ENCODE measurements at regions not wholly inside any gene's neighbourhood (a gene's known extent, or its start where the extent isn't known, plus 50 kb on each side); places are given as distances from the start of the nearest gene placed in this dataset.
A peak's percentile ranks its signal among the peaks of the same experiment; 100 is the strongest.

GRCh38 chr11:121733858-121734257 lies 281.1 kb upstream of the SORL1-AS1 start:
- no peak overlapping the region for H3K27ac Mint-ChIP-seq (ENCODE audit: unreplicated experiment)
- peaks cover 27% of the 10 kb centered on the region for H3K9me3 Mint-ChIP-seq (ENCODE audit: unreplicated experiment)
- no peak for TF ChIP-seq CTCF (IDR thresholded peaks at IDR 0.05)
- DNase-seq (ENCODE audit: extremely low spot score, unreplicated experiment), result no peak
- no peak overlapping the region for H3K4me3 Mint-ChIP-seq (ENCODE audit: unreplicated experiment)
- peaks cover 11% of the 10 kb centered on the region for H3K36me3 Mint-ChIP-seq (ENCODE audit: unreplicated experiment)
- no peaks in the 10 kb centered on the region for H3K4me1 Mint-ChIP-seq (ENCODE audit: unreplicated experiment)
- peaks cover 25% of the 10 kb centered on the region for H3K27me3 Mint-ChIP-seq (ENCODE audit: unreplicated experiment)

GRCh38 chr11:121727942-121728341 lies 275.2 kb upstream of the SORL1-AS1 start:
- no peak overlapping the region for H3K27ac Mint-ChIP-seq (ENCODE audit: unreplicated experiment)
- peaks cover 7% of the 10 kb centered on the region for H3K9me3 Mint-ChIP-seq (ENCODE audit: unreplicated experiment)
- H3K27me3 Mint-ChIP-seq (ENCODE audit: unreplicated experiment), result peaks cover 21% of the 10 kb centered on the region
- TF ChIP-seq CTCF (IDR thresholded peaks at IDR 0.05), result no peak
- H3K4me1 Mint-ChIP-seq (ENCODE audit: unreplicated experiment), result peaks cover 4% of the 10 kb centered on the region
- no peak overlapping the region for H3K4me3 Mint-ChIP-seq (ENCODE audit: unreplicated experiment)
- no peak for DNase-seq (ENCODE audit: extremely low spot score, unreplicated experiment)
- peaks cover 5% of the 10 kb centered on the region for H3K36me3 Mint-ChIP-seq (ENCODE audit: unreplicated experiment)

GRCh38 chr11:121723246-121723741 lies 270.5 kb upstream of the SORL1-AS1 start:
- TF ChIP-seq CTCF (IDR thresholded peaks at IDR 0.05), result no peak
- H3K9me3 Mint-ChIP-seq (ENCODE audit: unreplicated experiment), result no peaks in the 10 kb centered on the region
- no peak for DNase-seq (ENCODE audit: extremely low spot score, unreplicated experiment)
- H3K27me3 Mint-ChIP-seq (ENCODE audit: unreplicated experiment), result no peaks in the 10 kb centered on the region
- H3K4me1 Mint-ChIP-seq (ENCODE audit: unreplicated experiment), result peaks cover 12% of the 10 kb centered on the region
- peak overlapping the region; percentile 72 for H3K27ac Mint-ChIP-seq (ENCODE audit: unreplicated experiment)
- H3K36me3 Mint-ChIP-seq (ENCODE audit: unreplicated experiment), result no peaks in the 10 kb centered on the region
- peak overlapping the region; percentile 74 for H3K4me3 Mint-ChIP-seq (ENCODE audit: unreplicated experiment)

GRCh38 chr11:121722431-121723245 lies 269.9 kb upstream of the SORL1-AS1 start:
- peaks cover 12% of the 10 kb centered on the region for H3K4me1 Mint-ChIP-seq (ENCODE audit: unreplicated experiment)
- DNase-seq (ENCODE audit: extremely low spot score, unreplicated experiment), result peak; percentile 87
- TF ChIP-seq CTCF (IDR thresholded peaks at IDR 0.05), result peak; percentile 15
- no peaks in the 10 kb centered on the region for H3K9me3 Mint-ChIP-seq (ENCODE audit: unreplicated experiment)
- peak overlapping the region; percentile 82 for H3K27ac Mint-ChIP-seq (ENCODE audit: unreplicated experiment)
- H3K36me3 Mint-ChIP-seq (ENCODE audit: unreplicated experiment), result no peaks in the 10 kb centered on the region
- no peaks in the 10 kb centered on the region for H3K27me3 Mint-ChIP-seq (ENCODE audit: unreplicated experiment)
- peak overlapping the region; percentile 74 for H3K4me3 Mint-ChIP-seq (ENCODE audit: unreplicated experiment)

- H3K4me1 Mint-ChIP-seq (ENCODE audit: unreplicated experiment), result peaks cover 12% of the 10 kb centered on the region
- DNase-seq (ENCODE audit: extremely low spot score, unreplicated experiment), result no peak
- H3K4me3 Mint-ChIP-seq (ENCODE audit: unreplicated experiment), result peak overlapping the region; percentile 74
Measured at GRCh38 chr11:121721961-121722360, 269.2 kb upstream of the SORL1-AS1 start.

More at GRCh38 chr11:121721961-121722360, 269.2 kb upstream of the SORL1-AS1 start:
- Mint-ChIP-seq H3K27ac (ENCODE audit: unreplicated experiment) (peak overlapping the region; percentile 82), H3K27me3 (ENCODE audit: unreplicated experiment) (no peaks in the 10 kb centered on the region), H3K9me3 (ENCODE audit: unreplicated experiment) (no peaks in the 10 kb centered on the region), H3K36me3 (ENCODE audit: unreplicated experiment) (no peaks in the 10 kb centered on the region)
- no peak for TF ChIP-seq CTCF (IDR thresholded peaks at IDR 0.05)
